ENCODE measurements at regions not wholly inside any gene's neighbourhood (a gene's known extent, or its start where the extent isn't known, plus 50 kb on each side); places are given as distances from the start of the nearest gene placed in this dataset.
"Not testable (repeated sequence)": the region's sequence is repeated elsewhere in the genome, so short reads cannot be mapped to it uniquely, and the experiment has no call there.

DNA sequence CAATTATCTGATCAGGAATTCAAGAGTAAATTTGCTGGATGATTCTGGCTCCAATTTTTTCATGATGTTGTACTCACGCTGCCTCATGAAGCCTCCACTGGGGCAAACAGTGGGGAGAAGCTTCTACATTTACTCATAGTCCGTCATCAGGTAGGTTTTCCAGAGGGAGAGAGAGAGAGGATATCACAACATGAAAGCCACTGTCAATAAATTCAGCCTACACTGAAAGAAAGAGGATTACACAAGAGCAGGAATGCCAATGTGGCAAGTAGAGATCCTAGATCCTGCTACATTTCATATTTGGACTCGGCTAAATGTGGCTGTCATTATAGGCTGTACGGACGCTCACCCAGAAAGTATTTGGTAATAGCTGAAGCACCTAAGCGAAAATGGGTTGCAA lies 819.9 kb downstream of the BRINP3 start:
- DNase-seq (ENCODE audit: low spot score) = no peak

- DNase-seq (ENCODE audit: low spot score) = no peak
Observed at GRCh38 chr1:189658381-189658780, 819.3 kb downstream of the BRINP3 start.

- DNase-seq (ENCODE audit: low spot score) = no peak
Observed at GRCh38 chr1:189659731-189660130, 817.9 kb downstream of the BRINP3 start.

DNA sequence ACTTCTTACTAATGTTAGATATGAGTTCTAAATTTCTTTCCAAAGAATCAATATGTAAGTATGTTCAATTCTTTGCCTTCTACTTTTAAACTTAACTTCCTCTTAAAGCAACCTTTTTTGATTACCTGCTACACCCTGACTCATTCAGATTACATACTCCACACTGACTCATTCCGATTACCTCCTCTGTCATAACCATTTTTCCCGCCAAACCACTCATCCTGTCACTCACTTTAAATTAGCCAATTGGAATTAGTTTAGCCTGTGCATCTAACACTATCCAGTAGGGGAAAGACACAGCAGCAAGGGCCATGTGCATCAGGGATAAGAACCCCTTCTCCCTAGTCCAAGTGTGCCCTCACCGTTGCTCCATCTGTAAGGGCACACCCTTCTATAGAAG lies 815.5 kb downstream of the BRINP3 start:
- DNase-seq (ENCODE audit: low spot score) = no peak

DNA sequence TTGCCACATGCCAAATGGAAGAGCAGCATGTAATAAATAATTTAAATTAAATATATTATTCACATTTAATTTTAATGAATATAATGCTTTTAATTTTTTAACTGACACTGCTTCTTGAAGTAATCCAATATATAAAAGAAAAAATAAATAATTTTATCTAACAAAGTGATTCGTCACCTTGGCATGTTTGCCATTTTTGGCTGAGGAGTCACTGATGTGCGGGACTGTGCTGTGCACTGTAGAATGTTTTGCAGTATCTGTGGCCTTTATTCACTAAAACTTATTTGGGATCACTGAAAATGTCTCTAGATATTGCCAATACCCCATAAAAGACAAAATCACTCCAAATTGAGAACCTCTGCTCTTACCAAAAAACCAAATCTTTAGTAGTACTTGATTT lies 807.8 kb downstream of the BRINP3 start:
- DNase-seq (ENCODE audit: low spot score) = no peak

- no peak for DNase-seq (ENCODE audit: low spot score)
Observed at GRCh38 chr1:189673217-189673616, 804.4 kb downstream of the BRINP3 start.

GRCh38 chr1:189675712-189676244 lies 801.9 kb downstream of the BRINP3 start:
- no peak for DNase-seq (ENCODE audit: low spot score)

- DNase-seq (ENCODE audit: low spot score) = no peak
Observed at GRCh38 chr1:189678779-189679178, 798.9 kb downstream of the BRINP3 start.

GRCh38 chr1:189681252-189681919 lies 796.3 kb downstream of the BRINP3 start:
- no peak for DNase-seq (ENCODE audit: low spot score)

- no peak for DNase-seq (ENCODE audit: low spot score)
Observed at GRCh38 chr1:189682591-189682990, 795.1 kb downstream of the BRINP3 start.

DNA sequence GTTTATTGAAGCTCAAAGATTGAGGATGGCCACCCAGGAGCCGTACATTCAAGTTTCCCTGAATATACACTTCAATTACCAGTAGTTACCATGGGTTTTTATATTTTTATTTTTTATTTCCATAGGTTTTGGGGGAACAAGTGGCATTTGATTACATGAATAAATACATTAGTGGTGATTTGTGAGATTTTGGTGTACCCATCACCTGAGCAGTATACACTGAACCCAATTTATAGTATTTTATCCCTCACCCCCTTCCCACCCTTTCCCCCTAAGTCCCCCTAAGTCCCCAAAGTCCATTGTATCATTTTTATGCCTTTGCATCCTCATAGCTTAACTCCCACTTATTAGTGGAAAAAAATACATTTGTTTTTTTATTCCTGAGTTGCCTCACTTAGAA lies 791.4 kb downstream of the BRINP3 start:
- DNase-seq (ENCODE audit: low spot score) = no peak

- no peak for DNase-seq (ENCODE audit: low spot score)
Observed at GRCh38 chr1:189693140-189693539, 784.5 kb downstream of the BRINP3 start.

DNA sequence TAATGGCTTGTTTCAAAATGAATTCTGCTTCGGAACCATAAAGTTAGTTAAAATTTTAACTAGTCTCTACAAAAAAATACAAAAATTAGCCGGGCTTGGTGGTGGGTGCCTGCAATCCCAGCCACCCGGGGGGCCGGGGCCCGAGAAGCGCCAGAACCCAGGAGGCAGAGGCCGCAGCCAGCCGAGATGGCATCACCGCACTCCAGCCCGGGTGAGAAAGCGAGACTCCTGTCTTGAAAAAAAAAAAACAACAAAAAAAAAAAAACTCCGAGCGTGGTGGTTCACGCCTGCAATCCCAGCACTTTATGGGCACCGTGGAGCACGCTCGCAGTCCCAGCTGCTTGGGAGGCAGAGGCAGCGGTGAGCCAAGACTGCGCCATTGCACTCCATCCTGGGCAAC lies 781.4 kb downstream of the BRINP3 start:
- no peak for DNase-seq (ENCODE audit: low spot score)

GRCh38 chr1:189697113-189697512 lies 780.6 kb downstream of the BRINP3 start:
- no peak for DNase-seq (ENCODE audit: low spot score)

GRCh38 chr1:189701606-189702005 lies 776.1 kb downstream of the BRINP3 start:
- DNase-seq (ENCODE audit: low spot score) = no peak

DNA sequence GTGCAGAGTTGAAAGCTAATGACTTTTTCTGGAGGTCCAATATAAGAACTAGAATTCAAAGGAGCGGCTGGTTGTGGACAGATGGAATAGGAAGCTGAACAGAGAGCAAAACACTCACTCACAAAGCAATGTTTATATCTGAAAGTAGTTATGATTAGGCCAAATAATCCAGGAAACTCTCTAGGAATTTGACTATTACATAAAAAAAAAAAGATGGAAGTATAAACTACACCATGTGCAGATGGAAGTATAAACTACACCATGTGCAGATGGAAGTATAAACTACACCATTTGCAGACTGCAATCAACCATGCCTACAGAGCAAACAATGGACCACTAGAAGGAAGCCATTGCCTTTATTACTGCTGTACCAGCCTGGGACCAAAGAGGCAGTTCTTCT lies 771.1 kb downstream of the BRINP3 start:
- no peak for DNase-seq (ENCODE audit: low spot score)

DNA sequence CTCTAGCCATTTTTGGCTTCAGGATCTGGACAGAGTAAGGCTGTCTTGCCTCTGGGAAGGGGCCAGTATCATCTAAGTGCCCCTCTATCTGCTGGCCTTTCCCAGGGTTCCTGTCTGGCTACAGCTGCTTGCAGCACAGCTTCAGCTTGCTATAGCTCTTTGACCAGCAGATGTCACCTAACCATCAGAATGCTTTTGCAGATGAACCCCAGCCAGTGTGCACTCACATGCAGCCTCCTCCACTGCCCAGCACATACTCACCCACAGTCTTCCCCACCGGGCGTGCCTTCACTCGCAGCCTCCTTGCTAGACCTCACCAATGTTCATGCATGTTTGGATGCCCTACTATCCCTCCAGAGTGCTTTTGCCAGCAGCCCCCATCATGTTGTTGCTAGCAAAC lies 769.0 kb downstream of the BRINP3 start:
- DNase-seq (ENCODE audit: low spot score) = no peak

GRCh38 chr1:189718147-189718795 lies 759.4 kb downstream of the BRINP3 start:
- DNase-seq (ENCODE audit: low spot score) = not testable (repeated sequence)

DNA sequence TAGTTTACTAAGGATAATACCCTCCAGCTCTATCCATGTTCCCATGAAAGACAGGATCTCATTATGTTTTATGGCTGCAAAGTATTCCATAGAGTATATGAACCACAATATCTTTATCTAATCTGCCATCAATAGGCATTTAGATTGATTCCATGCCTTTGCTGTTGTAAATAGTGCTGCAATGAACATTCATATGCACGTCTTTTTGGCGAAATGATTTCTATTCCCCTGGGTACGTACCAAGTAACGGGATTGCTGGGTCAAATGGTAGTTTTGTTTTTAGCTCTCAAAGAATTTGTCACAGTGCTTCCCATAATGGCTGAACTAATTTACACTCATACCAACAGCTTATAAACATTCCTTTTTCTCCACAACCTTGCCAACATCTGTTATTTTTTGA lies 750.9 kb downstream of the BRINP3 start:
- no peak for DNase-seq (ENCODE audit: low spot score)

GRCh38 chr1:189751311-189751710 lies 726.4 kb downstream of the BRINP3 start:
- DNase-seq (ENCODE audit: low spot score) = no peak

DNA sequence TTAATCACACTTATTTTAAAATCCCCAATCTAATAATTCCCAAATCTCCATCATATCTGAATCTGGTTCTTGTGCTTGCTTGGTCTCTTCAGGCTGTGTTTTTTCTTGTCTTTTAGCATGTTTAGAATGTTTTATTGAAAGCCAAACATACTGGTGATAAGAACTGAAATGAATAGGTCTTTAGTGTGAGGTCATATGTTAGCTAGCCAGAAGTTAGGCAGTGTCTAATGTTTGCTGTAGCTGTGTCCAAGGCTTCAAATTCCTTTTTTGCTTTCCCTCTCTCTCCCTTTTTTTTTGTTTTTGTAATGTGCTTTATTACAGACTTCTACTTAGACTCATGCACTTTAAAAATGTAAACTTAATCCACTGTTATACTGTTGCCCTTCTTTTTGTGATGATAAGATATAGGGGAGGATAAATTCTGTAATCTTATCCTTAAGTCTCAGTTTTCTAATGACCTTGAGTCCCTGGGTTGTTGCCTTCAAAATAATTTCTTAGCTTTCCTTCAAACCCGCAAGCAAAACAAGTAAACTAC lies 725.1 kb downstream of the BRINP3 start:
- no peak for DNase-seq (ENCODE audit: low spot score)

- DNase-seq (ENCODE audit: low spot score) = not testable (repeated sequence)
Observed at GRCh38 chr1:189755100-189755499, 722.6 kb downstream of the BRINP3 start.
